Colonic mucosa (tissue), 4 donors: ENCODE measurements at regions not wholly inside any gene's neighbourhood (a gene's known extent, or its start where the extent isn't known, plus 50 kb on each side); places are given as distances from the start of the nearest gene placed in this dataset.

Source experiments
- DNase-seq: peaks from one replicate; pipeline ENCODE4 v3.0.0-alpha.2; 2020
- H3K27ac ChIP-seq: fragments of 200-600 bp; one replicate; pipeline ENCODE4 v1.8.0; 2021
- H3K27me3 ChIP-seq: fragments of 200-600 bp; one replicate; pipeline ENCODE4 v1.8.0; 2021
- H3K36me3 ChIP-seq: fragments of 200-600 bp; one replicate; pipeline ENCODE4 v1.8.0; 2021
- H3K4me1 ChIP-seq: fragments of 200-600 bp; one replicate; pipeline ENCODE4 v1.8.0; 2021; ENCODE audit warnings: mild to moderate bottlenecking
- H3K4me3 ChIP-seq: fragments of 200-600 bp; one replicate; pipeline ENCODE4 v1.8.0; 2021
- H3K9ac ChIP-seq, 2 donors: one replicate each; pipeline ENCODE4 v1.7.0; 2013; ENCODE audit warnings: control low read depth in 2 of 2, low read depth in 2 of 2, low read length in 2 of 2
- H3K9me3 ChIP-seq: fragments of 200-600 bp; one replicate; pipeline ENCODE4 v1.8.0; 2021
- CTCF ChIP-seq: fragments of 200-600 bp; IDR thresholded peaks from one replicate; pipeline ENCODE4 v1.8.0; 2022; ENCODE audit warnings: antibody characterized with exemption, mild to moderate bottlenecking
- intact Hi-C: fragments of 100-400 bp; cut with DNase I; formaldehyde crosslinking; loops from one replicate; pipeline ENCODE4 v1.14.1; 2022
- donor health status: healthy.
- donor health status: DM: no; HTN: no; CAD: no.
- donor health status: DM: no; HTN: no; CAD: no.

- H3K9me3 ChIP-seq = no peaks in the 10 kb centered on the region
- H3K36me3 ChIP-seq = no peaks in the 10 kb centered on the region
- no peak overlapping the region for H3K27ac ChIP-seq
- no peaks in the 10 kb centered on the region for H3K4me1 ChIP-seq
- intact Hi-C loops = no loop called here
- no peak for TF ChIP-seq CTCF
- H3K27me3 ChIP-seq = no peaks in the 10 kb centered on the region
- H3K9ac ChIP-seq = no peak overlapping the region
- no peak for DNase-seq
- H3K4me3 ChIP-seq = no peak overlapping the region
These were observed 150.4 kb upstream of the CCN2 start for GRCh38 chr6:132101535-132101934.

- no peaks in the 10 kb centered on the region for H3K27me3 ChIP-seq
- H3K36me3 ChIP-seq = no peaks in the 10 kb centered on the region
- no peaks in the 10 kb centered on the region for H3K9me3 ChIP-seq
- no peak for TF ChIP-seq CTCF
- H3K4me1 ChIP-seq = no peaks in the 10 kb centered on the region
- H3K27ac ChIP-seq = no peak overlapping the region
- H3K4me3 ChIP-seq = no peak overlapping the region
- intact Hi-C loops = no loop called here
- DNase-seq = no peak
- no peak overlapping the region for H3K9ac ChIP-seq
These were observed 149.3 kb upstream of the CCN2 start for GRCh38 chr6:132100388-132100990.

- TF ChIP-seq CTCF = no peak
- Histone ChIP-seq H3K36me3 (no peaks in the 10 kb centered on the region), H3K9me3 (no peaks in the 10 kb centered on the region), H3K27ac (no peak overlapping the region), H3K9ac (no peak overlapping the region), H3K4me3 (no peak overlapping the region), H3K4me1 (no peaks in the 10 kb centered on the region), H3K27me3 (no peaks in the 10 kb centered on the region)
- no peak for DNase-seq
- intact Hi-C loops = no loop called here
These were observed 145.8 kb upstream of the CCN2 start for GRCh38 chr6:132096996-132097395.

GRCh38 chr6:132096245-132096644 is 145.1 kb upstream of the CCN2 start:
- no peaks in the 10 kb centered on the region for H3K4me1 ChIP-seq
- no peaks in the 10 kb centered on the region for H3K9me3 ChIP-seq
- H3K36me3 ChIP-seq = no peaks in the 10 kb centered on the region
- no peak for TF ChIP-seq CTCF
- intact Hi-C loops = no loop called here
- H3K27me3 ChIP-seq = no peaks in the 10 kb centered on the region
- no peak overlapping the region for H3K27ac ChIP-seq
- DNase-seq = no peak
- H3K4me3 ChIP-seq = no peak overlapping the region
- no peak overlapping the region for H3K9ac ChIP-seq

- Histone ChIP-seq H3K9me3 (no peaks in the 10 kb centered on the region), H3K27ac (no peak overlapping the region), H3K36me3 (no peaks in the 10 kb centered on the region), H3K9ac (no peak overlapping the region), H3K27me3 (no peaks in the 10 kb centered on the region), H3K4me1 (no peaks in the 10 kb centered on the region), H3K4me3 (no peak overlapping the region)
- no peak for TF ChIP-seq CTCF
- intact Hi-C loops = loop anchor here (10.0 kb wide), 1 partner anchor 324 kb away; no protein-coding TSS in a partner anchor
- no peak for DNase-seq
These were observed 138.0 kb upstream of the CCN2 start for GRCh38 chr6:132089173-132089572.
